Spleen (tissue), 11 donors: ENCODE measurements at regions not wholly inside any gene's neighbourhood (a gene's known extent, or its start where the extent isn't known, plus 50 kb on each side); places are given as distances from the start of the nearest gene placed in this dataset.

ENCODE experiments used
- DNase-seq: peaks from one replicate; pipeline ENCODE4 v3.0.0-alpha.2; 2020
- H3K27ac ChIP-seq, 8 donors: fragments of 200-600 bp; sonication (generic) in 7 of 8; 1 replicate in 4 of 8; 2 replicates in 4 of 8; pipeline versions ENCODE4 v1.5.0 to v1.8.0; 2016 to 2021; ENCODE audit warnings: inconsistent platforms in 4 of 8, mild to moderate bottlenecking in 4 of 8, moderate library complexity in 1 of 8
- H3K27me3 ChIP-seq, 7 donors: fragments of 200-600 bp; sonication (generic) in 6 of 7; replicated peaks in 1 of 7; 1 replicate in 4 of 7; 2 replicates in 3 of 7; pipeline versions ENCODE4 v1.5.0 to v1.8.0; 2016 to 2021; ENCODE audit warnings: inconsistent platforms in 3 of 7, mild to moderate bottlenecking in 1 of 7
- H3K36me3 ChIP-seq, 6 donors: fragments of 200-600 bp; sonication (generic) in 5 of 6; 1 replicate in 4 of 6; 2 replicates in 2 of 6; pipeline versions ENCODE4 v1.5.0 to v1.8.0; 2016 to 2021; ENCODE audit warnings: inconsistent platforms in 2 of 6
- H3K4me1 ChIP-seq, 6 donors: fragments of 200-600 bp; sonication (generic) in 5 of 6; 1 replicate in 3 of 6; 2 replicates in 3 of 6; pipeline versions ENCODE4 v1.5.0 to v1.8.0; 2016 to 2021; ENCODE audit warnings: inconsistent platforms in 3 of 6
- H3K4me3 ChIP-seq, 8 donors: fragments of 200-600 bp; sonication (generic) in 7 of 8; 1 replicate in 4 of 8; 2 replicates in 4 of 8; pipeline versions ENCODE4 v1.5.0 to v1.8.0; 2016 to 2021; ENCODE audit warnings: inconsistent platforms in 4 of 8, mild to moderate bottlenecking in 4 of 8, moderate library complexity in 2 of 8
- H3K9me3 ChIP-seq, 8 donors: fragments of 200-600 bp; sonication (generic) in 7 of 8; 1 replicate in 4 of 8; 2 replicates in 4 of 8; pipeline versions ENCODE4 v1.5.0 to v1.8.0; 2016 to 2021; ENCODE audit warnings: inconsistent platforms in 4 of 8
- CTCF ChIP-seq, 11 experiments: fragments of 200-600 bp in 7 of 11; fragments of 450-650 bp in 4 of 11; sonication (generic) in 4 of 11; IDR thresholded peaks in 8 of 11; conservative IDR thresholded peaks in 3 of 11; 1 replicate in 7 of 11; 2 replicates in 4 of 11; pipeline versions ENCODE4 v1.4.0 to v1.8.0; 2016 to 2021; ENCODE audit warnings: antibody characterized with exemption in 11 of 11, inconsistent platforms in 4 of 11, mild to moderate bottlenecking in 1 of 11
- POLR2A ChIP-seq, 3 donors: fragments of 450-650 bp; IDR thresholded peaks; one replicate each; pipeline ENCODE4 v1.5.1; 2017; ENCODE audit warnings: antibody characterized with exemption in 3 of 3, mild to moderate bottlenecking in 1 of 3
- POLR2AphosphoS5 ChIP-seq, 3 donors: sonication (generic); formaldehyde crosslinking; IDR thresholded peaks; one replicate each; pipeline ENCODE4 v1.5.1; 2017; ENCODE audit warnings: antibody characterized with exemption in 3 of 3
- WGBS, 5 donors: extraction: QIAGEN DNeasy Blood & Tissue Kit in 3 of 5; methylation state at CpG; one replicate each; pipeline versions ENCODE4 v1.1.5 to v1.1.7; 2013 to 2018; 5-methylcytosine and 5-hydroxymethylcytosine counted together
- intact Hi-C: fragments of 100-400 bp; cut with DNase I; formaldehyde crosslinking; loops from one replicate; pipeline ENCODE4 v1.15.0; 2023; ENCODE audit warnings: low total_unique reads
- donor health status: healthy with polysubstance abuse.
- donor health status: DM: no; HTN: no; CAD: no; lungs with moderate emphysema.
- donor health status: DM: no; HTN: no; CAD: no.
- donor health status: Bipolar disorder and iron deficiency.
- donor health status: healthy.
- donor health status: DM: no; HTN: no; CAD: no.
- donor health status: DM: yes; HTN: yes; CAD: no.

- no peak overlapping the region for H3K4me3 ChIP-seq
- no peak for DNase-seq
- intact Hi-C loops: no loop called here
- H3K9me3 ChIP-seq: peaks cover 0 to 45% (median 3%) of the 10 kb centered on the region in 8 donors
- H3K36me3 ChIP-seq: no peaks in the 10 kb centered on the region
- TF ChIP-seq POLR2AphosphoS5 (IDR thresholded peaks at IDR 0.05): no peak
- no peak for TF ChIP-seq CTCF (IDR thresholded peaks at IDR 0.05 in 8 of 11, conservative IDR thresholded peaks at IDR 0.05 in 3 of 11)
- no peak for TF ChIP-seq POLR2A (IDR thresholded peaks at IDR 0.05)
- no peaks in the 10 kb centered on the region for H3K27me3 ChIP-seq
- no peak overlapping the region for H3K27ac ChIP-seq
- no peaks in the 10 kb centered on the region for H3K4me1 ChIP-seq
Observed at GRCh38 chr13:70812481-70812880, 704.2 kb upstream of the KLHL1 start.

- TF ChIP-seq CTCF (IDR thresholded peaks at IDR 0.05 in 8 of 11, conservative IDR thresholded peaks at IDR 0.05 in 3 of 11) (no peak), POLR2A (IDR thresholded peaks at IDR 0.05) (no peak), POLR2AphosphoS5 (IDR thresholded peaks at IDR 0.05) (no peak)
- DNase-seq: no peak
- no peaks in the 10 kb centered on the region for H3K36me3 ChIP-seq
- no peak overlapping the region for H3K4me3 ChIP-seq
- intact Hi-C loops: no loop called here
- no peak overlapping the region for H3K27ac ChIP-seq
- H3K27me3 ChIP-seq: no peaks in the 10 kb centered on the region
- 79 to 93% (median 91%) methylated on average over 4 of the region's 4 CpGs for WGBS, 5 donors
- no peaks in the 10 kb centered on the region for H3K4me1 ChIP-seq
- peaks cover 0 to 51% (median 3%) of the 10 kb centered on the region in 8 donors for H3K9me3 ChIP-seq
Observed at GRCh38 chr13:70809588-70809987, 701.3 kb upstream of the KLHL1 start.

- no peak overlapping the region for H3K4me3 ChIP-seq
- no peaks in the 10 kb centered on the region for H3K9me3 ChIP-seq
- TF ChIP-seq CTCF (IDR thresholded peaks at IDR 0.05 in 8 of 11, conservative IDR thresholded peaks at IDR 0.05 in 3 of 11): no peak
- TF ChIP-seq POLR2AphosphoS5 (IDR thresholded peaks at IDR 0.05): no peak
- no peak for TF ChIP-seq POLR2A (IDR thresholded peaks at IDR 0.05)
- no peaks in the 10 kb centered on the region for H3K4me1 ChIP-seq
- intact Hi-C loops: no loop called here
- no peak for DNase-seq
- H3K27me3 ChIP-seq: no peaks in the 10 kb centered on the region
- no peak overlapping the region for H3K27ac ChIP-seq
- H3K36me3 ChIP-seq: no peaks in the 10 kb centered on the region
Observed at GRCh38 chr13:70798385-70798784, 690.1 kb upstream of the KLHL1 start.

GRCh38 chr13:70795484-70795883, 687.2 kb upstream of the KLHL1 start:
- H3K27me3 ChIP-seq: no peaks in the 10 kb centered on the region
- H3K4me3 ChIP-seq: no peak overlapping the region
- no peaks in the 10 kb centered on the region for H3K36me3 ChIP-seq
- intact Hi-C loops: no loop called here
- no peaks in the 10 kb centered on the region for H3K9me3 ChIP-seq
- H3K4me1 ChIP-seq: no peaks in the 10 kb centered on the region
- no peak for DNase-seq
- 37 to 52% (median 44%) methylated on average over 3 of the region's 3 CpGs for WGBS, 5 donors
- TF ChIP-seq CTCF (IDR thresholded peaks at IDR 0.05 in 8 of 11, conservative IDR thresholded peaks at IDR 0.05 in 3 of 11) (no peak), POLR2AphosphoS5 (IDR thresholded peaks at IDR 0.05) (no peak), POLR2A (IDR thresholded peaks at IDR 0.05) (no peak)
- H3K27ac ChIP-seq: no peak overlapping the region
